Trophoblast cell (in vitro differentiated cells and primary cell): ENCODE measurements at regions not wholly inside any gene's neighbourhood (a gene's known extent, or its start where the extent isn't known, plus 50 kb on each side); places are given as distances from the start of the nearest gene placed in this dataset.

ENCODE experiments used
- DNase-seq, 2 donors: peaks; one replicate each; pipeline ENCODE4 v3.0.0-alpha.2; 2016
- H2AFZ ChIP-seq: 2 replicates; pipeline ENCODE4 v1.6.1; 2013; ENCODE audit warnings: low read length, moderate library complexity, mild to moderate bottlenecking; ENCODE audit not compliant: insufficient read depth, poor library complexity
- H2AK5ac ChIP-seq: 2 replicates; pipeline ENCODE4 v1.6.1; 2013; ENCODE audit warnings: mild to moderate bottlenecking, low read length
- H2BK120ac ChIP-seq: 2 replicates; pipeline ENCODE4 v1.6.1; 2013; ENCODE audit warnings: low read length, mild to moderate bottlenecking, moderate library complexity; ENCODE audit not compliant: insufficient read depth, poor library complexity
- H2BK12ac ChIP-seq: 2 replicates; pipeline ENCODE4 v1.6.1; 2013; ENCODE audit warnings: mild to moderate bottlenecking, low read length, moderate library complexity
- H2BK5ac ChIP-seq: 2 replicates; pipeline ENCODE4 v1.6.1; 2013; ENCODE audit warnings: low read length, low read depth, moderate library complexity, mild to moderate bottlenecking; ENCODE audit not compliant: poor library complexity
- H3K14ac ChIP-seq: 2 replicates; pipeline ENCODE4 v1.6.1; 2013; ENCODE audit warnings: mild to moderate bottlenecking, low read length
- H3K18ac ChIP-seq: 2 replicates; pipeline ENCODE4 v1.6.1; 2013; ENCODE audit warnings: mild to moderate bottlenecking, low read length
- H3K23ac ChIP-seq: 2 replicates; pipeline ENCODE4 v1.6.1; 2013; ENCODE audit warnings: low read length
- H3K27ac ChIP-seq: 2 replicates; pipeline ENCODE4 v1.5.1; 2013; ENCODE audit warnings: low read depth, mild to moderate bottlenecking, inconsistent platforms, low read length, moderate library complexity
- H3K27me3 ChIP-seq: 2 replicates; pipeline ENCODE4 v1.6.1; 2013; ENCODE audit warnings: inconsistent platforms, mild to moderate bottlenecking, low read length, moderate library complexity; ENCODE audit not compliant: insufficient read depth
- H3K36me3 ChIP-seq, 2 experiments: 1 replicate in 1 of 2; 2 replicates in 1 of 2; pipeline ENCODE4 v1.6.1; 2013; ENCODE audit warnings: low read length in 2 of 2, mild to moderate bottlenecking in 2 of 2, moderate library complexity in 1 of 2; ENCODE audit not compliant: insufficient read depth in 2 of 2, control insufficient read depth in 1 of 2
- H3K4ac ChIP-seq: 2 replicates; pipeline ENCODE4 v1.6.1; 2013; ENCODE audit warnings: low read depth, mild to moderate bottlenecking, low read length, moderate library complexity
- H3K4me1 ChIP-seq, 2 experiments: 1 replicate in 1 of 2; 2 replicates in 1 of 2; pipeline ENCODE4 v1.6.1; 2013; ENCODE audit warnings: low read length in 2 of 2, mild to moderate bottlenecking in 2 of 2, moderate library complexity in 1 of 2; ENCODE audit not compliant: insufficient read depth in 2 of 2, control insufficient read depth in 1 of 2
- H3K4me2 ChIP-seq: 2 replicates; pipeline ENCODE4 v1.6.1; 2013; ENCODE audit warnings: inconsistent platforms, mild to moderate bottlenecking, low read length, moderate library complexity
- H3K4me3 ChIP-seq: 2 replicates; pipeline ENCODE4 v1.5.1; 2013; ENCODE audit warnings: mild to moderate bottlenecking, low read depth, low read length, inconsistent platforms
- H3K79me1 ChIP-seq: one replicate; pipeline ENCODE4 v1.6.1; 2013; ENCODE audit warnings: low read length
- H3K79me2 ChIP-seq: 2 replicates; pipeline ENCODE4 v1.6.1; 2013; ENCODE audit warnings: low read length, mild to moderate bottlenecking; ENCODE audit not compliant: control insufficient read depth, insufficient read depth, poor library complexity
- H3K9ac ChIP-seq: 2 replicates; pipeline ENCODE4 v1.6.1; 2013; ENCODE audit warnings: mild to moderate bottlenecking, low read length
- H3K9me3 ChIP-seq: 2 replicates; pipeline ENCODE4 v1.6.1; 2013; ENCODE audit warnings: low read depth, mild to moderate bottlenecking, control low read depth, inconsistent platforms, low read length; ENCODE audit not compliant: insufficient read depth
- H4K12ac ChIP-seq: 2 replicates; pipeline ENCODE4 v1.6.1; 2013; ENCODE audit warnings: low read depth, mild to moderate bottlenecking, low read length, moderate library complexity
- H4K8ac ChIP-seq: 2 replicates; pipeline ENCODE4 v1.6.1; 2013; ENCODE audit warnings: low read depth, mild to moderate bottlenecking, low read length, moderate library complexity
- H4K91ac ChIP-seq: one replicate; pipeline ENCODE4 v1.6.1; 2013; ENCODE audit warnings: low read depth, mild to moderate bottlenecking, low read length, moderate library complexity
- WGBS: extraction: QIAGEN DNeasy Blood & Tissue Kit; methylation state at CpG from one replicate; pipeline ENCODE4 v1.1.7; 2013; ENCODE audit warnings: missing lambda C conversion rate; ENCODE audit not compliant: insufficient read length, insufficient coverage; ENCODE audit errors: extremely low coverage; 5-methylcytosine and 5-hydroxymethylcytosine counted together

- H3K79me2 ChIP-seq, result no peaks in the 10 kb centered on the region
- H3K18ac ChIP-seq, result no peak overlapping the region
- H3K36me3 ChIP-seq, result no peaks in the 10 kb centered on the region
- H3K14ac ChIP-seq, result no peak overlapping the region
- H3K9me3 ChIP-seq, result no peaks in the 10 kb centered on the region
- H3K27me3 ChIP-seq, result no peaks in the 10 kb centered on the region
- no CpG with 5 or more reads among the region's 8 CpGs for WGBS
- no peak overlapping the region for H3K4me2 ChIP-seq
- peak; percentile 67 to 77 for DNase-seq
- no peak overlapping the region for H3K27ac ChIP-seq
- no peaks in the 10 kb centered on the region for H3K79me1 ChIP-seq
- H3K23ac ChIP-seq, result no peak overlapping the region
- H3K9ac ChIP-seq, result no peak overlapping the region
- H2BK5ac ChIP-seq, result no peak overlapping the region
- H2BK12ac ChIP-seq, result no peak overlapping the region
- H4K91ac ChIP-seq, result no peak overlapping the region
- H2AK5ac ChIP-seq, result no peak overlapping the region
- no peak overlapping the region for H4K12ac ChIP-seq
- no peak overlapping the region for H3K4me3 ChIP-seq
- H2AFZ ChIP-seq, result no peak overlapping the region
- no peak overlapping the region for H4K8ac ChIP-seq
- H3K4ac ChIP-seq, result no peak overlapping the region
- no peak overlapping the region for H2BK120ac ChIP-seq
- no peaks in the 10 kb centered on the region for H3K4me1 ChIP-seq
Observed at GRCh38 chr5:54601411-54602230, 84.1 kb downstream of the SNX18 start.
